ENCODE measurements at regions not wholly inside any gene's neighbourhood (a gene's known extent, or its start where the extent isn't known, plus 50 kb on each side); places are given as distances from the start of the nearest gene placed in this dataset.

GRCh38 chr4:100970414-100970813, 376.9 kb downstream of the PPP3CA start:
- no peaks in the 10 kb centered on the region for H3K9me3 Mint-ChIP-seq
- H3K4me3 Mint-ChIP-seq, result no peak overlapping the region
- DNase-seq (ENCODE audit: low spot score in 2 of 2), result no peak
- H3K4me1 Mint-ChIP-seq, result no peaks in the 10 kb centered on the region
- no peak for ATAC-seq (replicated peaks; ENCODE audit: extremely low read depth, poor library complexity, severe bottlenecking)
- no peaks in the 10 kb centered on the region for H3K36me3 Mint-ChIP-seq (ENCODE audit: insufficient read depth)
- no peaks in the 10 kb centered on the region for H3K27me3 Mint-ChIP-seq
- no peak overlapping the region for H3K27ac Mint-ChIP-seq (ENCODE audit: low read depth)

GRCh38 chr4:100969925-100970324, 377.4 kb downstream of the PPP3CA start:
- no peaks in the 10 kb centered on the region for H3K27me3 Mint-ChIP-seq
- H3K27ac Mint-ChIP-seq (ENCODE audit: low read depth), result no peak overlapping the region
- H3K36me3 Mint-ChIP-seq (ENCODE audit: insufficient read depth), result no peaks in the 10 kb centered on the region
- H3K9me3 Mint-ChIP-seq, result no peaks in the 10 kb centered on the region
- no peak for DNase-seq (ENCODE audit: low spot score in 2 of 2)
- H3K4me1 Mint-ChIP-seq, result no peaks in the 10 kb centered on the region
- H3K4me3 Mint-ChIP-seq, result no peak overlapping the region
- ATAC-seq (replicated peaks; ENCODE audit: extremely low read depth, poor library complexity, severe bottlenecking), result no peak

- H3K9me3 Mint-ChIP-seq, result no peaks in the 10 kb centered on the region
- H3K36me3 Mint-ChIP-seq (ENCODE audit: insufficient read depth), result no peaks in the 10 kb centered on the region
- H3K27me3 Mint-ChIP-seq, result no peaks in the 10 kb centered on the region
- DNase-seq (ENCODE audit: low spot score in 2 of 2) (no peak), ATAC-seq (replicated peaks; ENCODE audit: extremely low read depth, poor library complexity, severe bottlenecking) (no peak)
- no peak overlapping the region for H3K27ac Mint-ChIP-seq (ENCODE audit: low read depth)
- no peak overlapping the region for H3K4me3 Mint-ChIP-seq
- no peaks in the 10 kb centered on the region for H3K4me1 Mint-ChIP-seq
Observed at GRCh38 chr4:100968046-100968445, 379.3 kb downstream of the PPP3CA start.

GRCh38 chr4:100963627-100964026, 383.7 kb downstream of the PPP3CA start:
- no peak overlapping the region for H3K27ac Mint-ChIP-seq (ENCODE audit: low read depth)
- H3K36me3 Mint-ChIP-seq (ENCODE audit: insufficient read depth), result no peaks in the 10 kb centered on the region
- H3K27me3 Mint-ChIP-seq, result no peaks in the 10 kb centered on the region
- no peaks in the 10 kb centered on the region for H3K9me3 Mint-ChIP-seq
- no peak for ATAC-seq (replicated peaks; ENCODE audit: extremely low read depth, poor library complexity, severe bottlenecking)
- H3K4me1 Mint-ChIP-seq, result no peaks in the 10 kb centered on the region
- no peak for DNase-seq (ENCODE audit: low spot score in 2 of 2)
- no peak overlapping the region for H3K4me3 Mint-ChIP-seq

- no peaks in the 10 kb centered on the region for H3K27me3 Mint-ChIP-seq
- H3K4me3 Mint-ChIP-seq, result no peak overlapping the region
- H3K36me3 Mint-ChIP-seq (ENCODE audit: insufficient read depth), result no peaks in the 10 kb centered on the region
- no peaks in the 10 kb centered on the region for H3K4me1 Mint-ChIP-seq
- DNase-seq (ENCODE audit: low spot score in 2 of 2) (no peak), ATAC-seq (replicated peaks; ENCODE audit: extremely low read depth, poor library complexity, severe bottlenecking) (no peak)
- no peak overlapping the region for H3K27ac Mint-ChIP-seq (ENCODE audit: low read depth)
- H3K9me3 Mint-ChIP-seq, result no peaks in the 10 kb centered on the region
Observed at GRCh38 chr4:100962698-100963097, 384.6 kb downstream of the PPP3CA start.

GRCh38 chr4:100960232-100960631, 387.1 kb downstream of the PPP3CA start:
- H3K27me3 Mint-ChIP-seq, result no peaks in the 10 kb centered on the region
- no peak overlapping the region for H3K4me3 Mint-ChIP-seq
- DNase-seq (ENCODE audit: low spot score in 2 of 2), result no peak

GRCh38 chr4:100954046-100954445, 393.3 kb downstream of the PPP3CA start:
- no peak for DNase-seq (ENCODE audit: low spot score in 2 of 2)
- Mint-ChIP-seq H3K9me3 (no peaks in the 10 kb centered on the region), H3K4me1 (no peaks in the 10 kb centered on the region), H3K27ac (ENCODE audit: low read depth) (no peak overlapping the region), H3K4me3 (no peak overlapping the region), H3K27me3 (no peaks in the 10 kb centered on the region), H3K36me3 (ENCODE audit: insufficient read depth) (no peaks in the 10 kb centered on the region)
- no peak for ATAC-seq (replicated peaks; ENCODE audit: extremely low read depth, poor library complexity, severe bottlenecking)

More at GRCh38 chr4:100960232-100960631, 387.1 kb downstream of the PPP3CA start:
- H3K27ac Mint-ChIP-seq (ENCODE audit: low read depth), result no peak overlapping the region
- ATAC-seq (replicated peaks; ENCODE audit: extremely low read depth, poor library complexity, severe bottlenecking), result no peak
- H3K4me1 Mint-ChIP-seq, result no peaks in the 10 kb centered on the region
- H3K36me3 Mint-ChIP-seq (ENCODE audit: insufficient read depth), result no peaks in the 10 kb centered on the region
- H3K9me3 Mint-ChIP-seq, result no peaks in the 10 kb centered on the region

- H3K9me3 Mint-ChIP-seq, result no peaks in the 10 kb centered on the region
- H3K27ac Mint-ChIP-seq (ENCODE audit: low read depth), result no peak overlapping the region
- no peak overlapping the region for H3K4me3 Mint-ChIP-seq
- no peak for DNase-seq (ENCODE audit: low spot score in 2 of 2)
- H3K4me1 Mint-ChIP-seq, result no peaks in the 10 kb centered on the region
- no peaks in the 10 kb centered on the region for H3K36me3 Mint-ChIP-seq (ENCODE audit: insufficient read depth)
- no peak for ATAC-seq (replicated peaks; ENCODE audit: extremely low read depth, poor library complexity, severe bottlenecking)
- H3K27me3 Mint-ChIP-seq, result no peaks in the 10 kb centered on the region
Observed at GRCh38 chr4:100953616-100954015, 393.7 kb downstream of the PPP3CA start.

GRCh38 chr4:100952590-100952989, 394.7 kb downstream of the PPP3CA start:
- DNase-seq (ENCODE audit: low spot score in 2 of 2), result no peak
- no peaks in the 10 kb centered on the region for H3K4me1 Mint-ChIP-seq
- no peak overlapping the region for H3K27ac Mint-ChIP-seq (ENCODE audit: low read depth)
- no peaks in the 10 kb centered on the region for H3K9me3 Mint-ChIP-seq
- no peaks in the 10 kb centered on the region for H3K27me3 Mint-ChIP-seq
- no peak for ATAC-seq (replicated peaks; ENCODE audit: extremely low read depth, poor library complexity, severe bottlenecking)
- no peak overlapping the region for H3K4me3 Mint-ChIP-seq
- no peaks in the 10 kb centered on the region for H3K36me3 Mint-ChIP-seq (ENCODE audit: insufficient read depth)

GRCh38 chr4:100949350-100949935, 397.9 kb downstream of the PPP3CA start:
- no peak overlapping the region for H3K27ac Mint-ChIP-seq (ENCODE audit: low read depth)
- no peaks in the 10 kb centered on the region for H3K27me3 Mint-ChIP-seq
- DNase-seq (ENCODE audit: low spot score in 2 of 2) (no peak), ATAC-seq (replicated peaks; ENCODE audit: extremely low read depth, poor library complexity, severe bottlenecking) (no peak)
- no peaks in the 10 kb centered on the region for H3K4me1 Mint-ChIP-seq
- H3K36me3 Mint-ChIP-seq (ENCODE audit: insufficient read depth), result no peaks in the 10 kb centered on the region
- H3K4me3 Mint-ChIP-seq, result no peak overlapping the region
- no peaks in the 10 kb centered on the region for H3K9me3 Mint-ChIP-seq

GRCh38 chr4:100948911-100949310, 398.4 kb downstream of the PPP3CA start:
- ATAC-seq (replicated peaks; ENCODE audit: extremely low read depth, poor library complexity, severe bottlenecking) (no peak), DNase-seq (ENCODE audit: low spot score in 2 of 2) (no peak)
- Mint-ChIP-seq H3K9me3 (no peaks in the 10 kb centered on the region), H3K4me3 (no peak overlapping the region), H3K27me3 (no peaks in the 10 kb centered on the region), H3K36me3 (ENCODE audit: insufficient read depth) (no peaks in the 10 kb centered on the region), H3K4me1 (no peaks in the 10 kb centered on the region), H3K27ac (ENCODE audit: low read depth) (no peak overlapping the region)

GRCh38 chr4:100945789-100946188, 401.5 kb downstream of the PPP3CA start:
- H3K36me3 Mint-ChIP-seq (ENCODE audit: insufficient read depth), result no peaks in the 10 kb centered on the region
- peaks cover 4% of the 10 kb centered on the region for H3K9me3 Mint-ChIP-seq
- ATAC-seq (replicated peaks; ENCODE audit: extremely low read depth, poor library complexity, severe bottlenecking) (no peak), DNase-seq (ENCODE audit: low spot score in 2 of 2) (no peak)
- no peaks in the 10 kb centered on the region for H3K4me1 Mint-ChIP-seq
- no peaks in the 10 kb centered on the region for H3K27me3 Mint-ChIP-seq
- no peak overlapping the region for H3K4me3 Mint-ChIP-seq
- no peak overlapping the region for H3K27ac Mint-ChIP-seq (ENCODE audit: low read depth)

GRCh38 chr4:100938698-100939097, 408.6 kb downstream of the PPP3CA start:
- H3K4me3 Mint-ChIP-seq, result no peak overlapping the region
- no peaks in the 10 kb centered on the region for H3K27me3 Mint-ChIP-seq
- no peak overlapping the region for H3K27ac Mint-ChIP-seq (ENCODE audit: low read depth)
- ATAC-seq (replicated peaks; ENCODE audit: extremely low read depth, poor library complexity, severe bottlenecking) (no peak), DNase-seq (ENCODE audit: low spot score in 2 of 2) (no peak)
- H3K36me3 Mint-ChIP-seq (ENCODE audit: insufficient read depth), result no peaks in the 10 kb centered on the region
- peaks cover 4% of the 10 kb centered on the region for H3K9me3 Mint-ChIP-seq
- no peaks in the 10 kb centered on the region for H3K4me1 Mint-ChIP-seq
